22Rv1 (cell line): ENCODE measurements at regions not wholly inside any gene's neighbourhood (a gene's known extent, or its start where the extent isn't known, plus 50 kb on each side); places are given as distances from the start of the nearest gene placed in this dataset.

Experiments used
- ZFX ChIP-seq: fragments of 450-650 bp; IDR thresholded peaks from 2 replicates; pipeline ENCODE4 v1.6.1; 2017; ENCODE audit warnings: antibody characterized with exemption, borderline replicate concordance
- TF ChIP-seq, protein P1 (sequence below): fragments of 450-650 bp; IDR thresholded peaks from 2 replicates; pipeline ENCODE4 v1.5.1; 2017; ENCODE audit warnings: mild to moderate bottlenecking

DNA sequence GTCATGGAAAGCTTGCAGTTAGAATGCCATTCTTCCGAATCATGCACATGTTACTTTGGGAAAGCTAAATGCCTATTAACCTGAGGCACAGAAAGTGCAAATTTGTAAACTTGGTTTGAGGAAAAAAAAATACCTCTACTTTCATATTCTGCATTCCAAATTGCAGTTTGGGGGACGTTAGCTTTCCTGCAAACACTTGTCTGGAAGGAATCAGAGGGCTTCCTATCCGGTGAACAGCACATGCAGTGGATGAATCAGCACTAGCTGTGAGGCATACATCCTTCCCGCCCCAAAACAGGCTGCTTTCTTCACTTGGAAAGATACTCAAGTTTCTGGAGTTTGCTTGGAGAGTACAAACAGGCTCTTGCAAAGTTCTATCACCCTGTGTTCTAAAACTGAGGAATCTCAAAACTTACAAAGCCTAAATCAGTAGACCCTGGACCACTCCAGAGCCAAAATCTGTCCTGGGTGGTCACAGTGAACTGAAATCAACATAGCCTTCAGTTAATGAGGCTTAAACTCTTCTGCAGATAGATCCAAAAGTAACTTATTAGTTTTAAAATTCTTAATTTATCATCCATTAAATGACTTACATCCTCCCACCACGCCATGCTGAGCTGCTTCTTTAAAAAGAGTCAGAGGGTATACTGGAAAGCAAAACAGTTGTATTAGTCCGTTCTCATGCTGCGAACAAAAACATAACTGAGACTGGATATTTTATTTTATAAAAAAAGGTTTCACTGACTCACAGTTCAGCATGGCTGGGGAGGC is 802.3 kb upstream of the ARGLU1 start:
- TF ChIP-seq, protein P1, sequence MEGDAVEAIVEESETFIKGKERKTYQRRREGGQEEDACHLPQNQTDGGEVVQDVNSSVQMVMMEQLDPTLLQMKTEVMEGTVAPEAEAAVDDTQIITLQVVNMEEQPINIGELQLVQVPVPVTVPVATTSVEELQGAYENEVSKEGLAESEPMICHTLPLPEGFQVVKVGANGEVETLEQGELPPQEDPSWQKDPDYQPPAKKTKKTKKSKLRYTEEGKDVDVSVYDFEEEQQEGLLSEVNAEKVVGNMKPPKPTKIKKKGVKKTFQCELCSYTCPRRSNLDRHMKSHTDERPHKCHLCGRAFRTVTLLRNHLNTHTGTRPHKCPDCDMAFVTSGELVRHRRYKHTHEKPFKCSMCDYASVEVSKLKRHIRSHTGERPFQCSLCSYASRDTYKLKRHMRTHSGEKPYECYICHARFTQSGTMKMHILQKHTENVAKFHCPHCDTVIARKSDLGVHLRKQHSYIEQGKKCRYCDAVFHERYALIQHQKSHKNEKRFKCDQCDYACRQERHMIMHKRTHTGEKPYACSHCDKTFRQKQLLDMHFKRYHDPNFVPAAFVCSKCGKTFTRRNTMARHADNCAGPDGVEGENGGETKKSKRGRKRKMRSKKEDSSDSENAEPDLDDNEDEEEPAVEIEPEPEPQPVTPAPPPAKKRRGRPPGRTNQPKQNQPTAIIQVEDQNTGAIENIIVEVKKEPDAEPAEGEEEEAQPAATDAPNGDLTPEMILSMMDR, result no peak
- no peak for TF ChIP-seq ZFX
